AG09319 (cell line): ENCODE measurements at regions not wholly inside any gene's neighbourhood (a gene's known extent, or its start where the extent isn't known, plus 50 kb on each side); places are given as distances from the start of the nearest gene placed in this dataset.
"Not testable (repeated sequence)": the region's sequence is repeated elsewhere in the genome, so short reads cannot be mapped to it uniquely, and the experiment has no call there.

Source experiments
- DNase-seq: peaks from one replicate; pipeline ENCODE4 v3.0.0-alpha.2; 2010; ENCODE audit warnings: low read depth; ENCODE audit errors: extremely low read depth
- CTCF ChIP-seq: IDR thresholded peaks from 2 replicates; pipeline ENCODE4 v1.5.1; 2011; ENCODE audit warnings: low read depth, mild to moderate bottlenecking, inconsistent platforms, low read length, moderate library complexity

- not testable (repeated sequence) for DNase-seq
Measured at GRCh38 chr15:83335542-83335941, 51.1 kb upstream of the BNC1 start.

GRCh38 chr15:83339396-83339795 lies 54.9 kb upstream of the BNC1 start:
- DNase-seq = no peak
- no peak for TF ChIP-seq CTCF

GRCh38 chr15:83340087-83340486 lies 55.6 kb upstream of the BNC1 start:
- no peak for DNase-seq
- TF ChIP-seq CTCF = no peak

- no peak for TF ChIP-seq CTCF
- no peak for DNase-seq
Measured at GRCh38 chr15:83346342-83346741, 61.9 kb upstream of the BNC1 start.

GRCh38 chr15:83352119-83352518 lies 67.7 kb upstream of the BNC1 start:
- TF ChIP-seq CTCF = no peak
- DNase-seq = peak; percentile 15

- TF ChIP-seq CTCF = no peak
- no peak for DNase-seq
Measured at GRCh38 chr15:83356501-83357399, 72.3 kb upstream of the BNC1 start.

- DNase-seq = no peak
- no peak for TF ChIP-seq CTCF
Measured at GRCh38 chr15:83358972-83359564, 74.6 kb upstream of the BNC1 start.
